Activated CD8-positive, alpha-beta memory T cell treated with anti-CD3 and anti-CD28 coated beads, Interleukin-2, amount 50 U/mL, for 24 hours (primary cell): ENCODE measurements at regions not wholly inside any gene's neighbourhood (a gene's known extent, or its start where the extent isn't known, plus 50 kb on each side); places are given as distances from the start of the nearest gene placed in this dataset.
"Not testable (repeated sequence)": the region's sequence is repeated elsewhere in the genome, so short reads cannot be mapped to it uniquely, and the experiment has no call there.

Experiments used
- DNase-seq: peaks from one replicate; pipeline ENCODE4 v3.0.0-alpha.2; 2020; ENCODE audit errors: extremely low read depth

DNA sequence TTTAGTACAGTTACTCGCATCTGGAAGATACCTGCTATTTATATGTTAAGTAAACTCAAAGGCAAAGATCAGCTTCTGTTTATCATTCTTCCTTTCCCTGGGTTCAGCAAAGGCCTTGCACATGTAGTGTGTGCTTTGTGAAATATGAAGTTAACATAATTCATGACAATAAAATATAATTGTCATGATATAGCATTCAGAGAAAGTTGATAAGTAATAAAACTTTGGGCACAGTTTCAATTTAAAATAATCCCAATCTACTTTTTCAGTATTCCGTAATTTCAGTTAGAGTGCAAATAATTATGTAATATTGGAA, 51.9 kb upstream of the ZNF217 start:
- DNase-seq: no peak

- DNase-seq: not testable (repeated sequence)
Measured at GRCh38 chr20:53644108-53644507, 50.5 kb upstream of the ZNF217 start.
